ENCODE measurements at regions not wholly inside any gene's neighbourhood (a gene's known extent, or its start where the extent isn't known, plus 50 kb on each side); places are given as distances from the start of the nearest gene placed in this dataset.
"Not testable (repeated sequence)": the region's sequence is repeated elsewhere in the genome, so short reads cannot be mapped to it uniquely, and the experiment has no call there.

DNA sequence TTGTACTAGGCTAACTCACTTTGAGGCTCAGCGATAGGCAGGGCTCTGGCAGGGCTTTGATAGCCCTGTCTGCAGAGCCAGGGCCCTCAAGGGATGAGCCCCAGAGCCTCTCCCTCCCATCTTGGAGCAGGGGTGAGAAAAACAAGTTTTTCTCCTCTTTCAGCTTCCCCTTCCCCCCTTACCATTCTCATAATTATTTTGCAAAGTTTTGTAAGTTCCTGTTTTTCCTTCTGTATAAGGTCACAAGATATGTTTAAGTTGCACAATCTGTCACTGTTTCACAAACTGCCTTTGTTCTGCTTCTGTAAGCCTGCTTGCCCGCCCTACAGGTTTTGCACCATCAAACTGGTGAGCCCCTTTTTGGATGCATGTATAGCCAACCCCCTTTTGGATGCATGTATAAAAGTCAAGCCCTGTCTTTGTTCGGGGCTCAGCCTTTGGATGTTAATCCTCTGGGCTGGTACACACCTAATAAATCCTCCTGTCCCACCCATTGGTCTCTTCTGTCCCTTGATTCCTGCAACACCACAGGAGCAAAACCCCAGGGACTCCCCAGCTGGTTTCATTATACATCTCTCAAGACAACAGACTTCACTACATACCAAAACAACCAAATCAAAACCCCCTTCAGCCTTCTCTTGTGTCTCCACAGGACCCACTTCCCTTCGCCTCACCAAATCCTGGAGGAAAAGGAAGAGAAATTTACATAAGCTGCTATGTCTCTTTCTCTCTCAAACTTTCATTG, 52.5 kb upstream of the RESF1 start:
- no peaks in the 10 kb centered on the region for H3K4me1 ChIP-seq (replicated peaks)
- no peaks in the 10 kb centered on the region for H3K9me3 ChIP-seq (replicated peaks)
- H3K36me3 ChIP-seq: no peaks in the 10 kb centered on the region
- no peaks in the 10 kb centered on the region for H3K27me3 ChIP-seq (replicated peaks)
- DNase-seq (ENCODE audit: low read depth in 1 of 2, low spot score in 2 of 2): no peak
- H3K27ac ChIP-seq: no peak overlapping the region
- H3K4me3 ChIP-seq: no peak overlapping the region

GRCh38 chr12:31903025-31903424, 56.2 kb upstream of the RESF1 start:
- DNase-seq (ENCODE audit: low read depth in 1 of 2, low spot score in 2 of 2): no peak
- Histone ChIP-seq H3K36me3 (no peaks in the 10 kb centered on the region), H3K27ac (no peak overlapping the region), H3K4me1 (replicated peaks) (no peaks in the 10 kb centered on the region), H3K4me3 (no peak overlapping the region), H3K9me3 (replicated peaks) (no peaks in the 10 kb centered on the region), H3K27me3 (replicated peaks) (no peaks in the 10 kb centered on the region)

DNA sequence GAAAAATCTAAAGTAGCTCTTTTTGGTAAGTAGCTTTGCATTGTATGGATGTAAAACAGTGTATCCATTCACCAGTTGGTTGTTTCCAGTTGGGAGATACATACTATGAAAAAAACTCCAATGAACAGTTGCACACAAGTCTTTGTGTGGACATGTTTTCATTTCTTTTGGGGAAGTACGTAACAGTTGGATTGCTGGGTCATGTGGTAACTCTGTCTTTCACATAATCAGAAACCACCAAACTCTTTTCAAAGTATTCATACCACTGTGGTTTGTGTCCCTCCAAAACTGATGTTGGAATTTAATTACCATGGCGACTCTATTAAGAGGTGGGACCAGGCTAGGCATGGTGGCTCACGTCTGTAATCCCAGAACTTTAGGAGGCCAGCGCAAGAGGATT, 58.9 kb upstream of the RESF1 start:
- DNase-seq (ENCODE audit: low read depth in 1 of 2, low spot score in 2 of 2): no peak
- H3K36me3 ChIP-seq: no peaks in the 10 kb centered on the region
- H3K4me3 ChIP-seq: no peak overlapping the region
- H3K9me3 ChIP-seq (replicated peaks): no peaks in the 10 kb centered on the region
- no peak overlapping the region for H3K27ac ChIP-seq
- H3K27me3 ChIP-seq (replicated peaks): no peaks in the 10 kb centered on the region
- no peaks in the 10 kb centered on the region for H3K4me1 ChIP-seq (replicated peaks)

- Histone ChIP-seq H3K9me3 (replicated peaks) (no peaks in the 10 kb centered on the region), H3K4me3 (no peak overlapping the region), H3K27me3 (replicated peaks) (no peaks in the 10 kb centered on the region), H3K4me1 (replicated peaks) (no peaks in the 10 kb centered on the region), H3K36me3 (no peaks in the 10 kb centered on the region), H3K27ac (no peak overlapping the region)
- no peak for DNase-seq (ENCODE audit: low read depth in 1 of 2, low spot score in 2 of 2)
These were observed 60.1 kb upstream of the RESF1 start for GRCh38 chr12:31899109-31899508.

DNA sequence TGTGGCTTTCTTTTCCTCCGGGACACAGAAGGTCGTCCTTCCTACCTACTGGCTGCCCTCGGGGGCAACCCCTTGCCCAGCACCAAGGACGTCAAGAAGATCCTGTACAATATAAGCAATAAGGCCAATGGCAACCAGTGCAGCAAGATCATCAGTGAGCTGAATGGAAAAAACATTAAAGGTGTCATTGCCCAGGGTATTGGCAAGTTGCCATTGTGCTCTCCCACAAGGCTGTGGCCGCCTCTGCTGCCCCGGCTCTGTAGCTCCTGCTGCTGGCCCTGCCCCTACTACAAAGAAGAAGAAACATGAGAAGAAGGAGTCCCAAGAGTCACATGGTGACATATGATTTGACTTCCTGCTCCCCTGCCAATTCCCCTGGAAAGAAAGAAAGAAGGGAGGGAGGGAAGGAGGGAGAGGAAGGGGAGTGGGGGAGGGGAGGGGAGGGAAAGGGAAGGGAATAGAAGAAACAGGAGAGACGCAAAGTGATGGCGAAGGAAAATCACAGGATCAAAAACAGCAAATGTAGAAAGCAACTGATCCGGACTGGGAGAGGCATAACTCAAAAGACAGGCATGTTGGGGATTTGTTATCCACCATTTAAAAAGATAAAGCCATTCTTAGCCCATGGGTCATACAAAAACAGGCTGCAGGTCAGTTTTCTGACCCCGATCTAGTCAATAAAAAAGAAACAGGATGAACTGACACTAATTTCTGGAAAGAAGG, 61.3 kb upstream of the RESF1 start:
- Histone ChIP-seq H3K27ac (no peak overlapping the region), H3K4me1 (replicated peaks) (no peaks in the 10 kb centered on the region), H3K27me3 (replicated peaks) (no peaks in the 10 kb centered on the region), H3K4me3 (no peak overlapping the region), H3K9me3 (replicated peaks) (no peaks in the 10 kb centered on the region), H3K36me3 (no peaks in the 10 kb centered on the region)
- no peak for DNase-seq (ENCODE audit: low read depth in 1 of 2, low spot score in 2 of 2)

DNA sequence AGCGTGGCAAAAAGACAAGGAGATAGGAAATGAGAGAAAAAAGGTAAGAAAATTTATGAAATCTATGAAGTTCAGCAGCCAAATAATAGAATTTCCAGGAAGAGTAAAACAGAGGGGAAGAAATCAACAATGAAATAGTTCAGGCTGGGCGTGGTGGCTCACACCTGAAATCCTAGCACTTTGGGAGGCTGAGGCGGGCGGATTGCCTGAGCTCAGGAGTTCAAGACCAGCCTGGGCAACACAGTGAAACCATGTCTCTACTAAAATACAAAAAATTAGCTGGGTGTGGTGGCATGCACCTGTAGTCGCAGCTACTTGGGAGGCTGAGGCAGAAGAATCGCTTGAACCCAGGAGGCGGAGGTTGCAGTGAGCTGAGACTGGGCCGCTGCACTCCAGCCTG, 62.1 kb upstream of the RESF1 start:
- H3K4me1 ChIP-seq (replicated peaks); H3K27me3 ChIP-seq (replicated peaks); H3K27ac ChIP-seq; H3K4me3 ChIP-seq; H3K36me3 ChIP-seq; DNase-seq (ENCODE audit: low read depth in 1 of 2, low spot score in 2 of 2); H3K9me3 ChIP-seq (replicated peaks): not testable (repeated sequence)

DNA sequence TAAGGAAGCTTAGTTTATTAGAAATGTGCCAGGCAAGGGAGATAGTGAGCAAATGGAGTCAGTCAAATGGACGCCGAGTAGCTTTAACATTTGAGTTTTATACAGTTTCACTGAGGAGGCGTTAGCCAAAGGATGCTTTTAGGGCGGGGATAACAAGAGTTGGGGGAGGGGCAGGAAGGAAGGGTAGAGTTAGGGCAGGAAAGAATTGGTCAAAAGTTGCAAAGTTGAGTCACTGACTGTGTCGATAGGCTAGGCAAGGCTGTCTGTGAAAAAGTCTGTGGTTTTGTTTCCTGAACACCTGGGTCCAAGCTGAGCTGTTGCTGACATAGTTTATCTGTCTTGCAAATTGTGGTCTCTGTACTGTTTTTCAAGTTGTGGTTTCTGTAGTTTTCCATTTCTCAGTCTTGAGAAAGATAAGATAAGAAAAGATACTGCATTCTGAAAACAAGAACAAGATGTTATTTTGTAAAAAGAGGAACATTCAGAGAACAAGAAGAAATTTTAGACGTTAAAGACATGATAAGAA, 62.6 kb upstream of the RESF1 start:
- H3K9me3 ChIP-seq (replicated peaks): no peaks in the 10 kb centered on the region
- no peaks in the 10 kb centered on the region for H3K36me3 ChIP-seq
- no peaks in the 10 kb centered on the region for H3K27me3 ChIP-seq (replicated peaks)
- H3K4me3 ChIP-seq: no peak overlapping the region
- no peaks in the 10 kb centered on the region for H3K4me1 ChIP-seq (replicated peaks)
- no peak for DNase-seq (ENCODE audit: low read depth in 1 of 2, low spot score in 2 of 2)
- H3K27ac ChIP-seq: no peak overlapping the region

- Histone ChIP-seq H3K27ac (no peak overlapping the region), H3K4me3 (no peak overlapping the region), H3K4me1 (replicated peaks) (no peaks in the 10 kb centered on the region), H3K36me3 (no peaks in the 10 kb centered on the region), H3K27me3 (replicated peaks) (no peaks in the 10 kb centered on the region), H3K9me3 (replicated peaks) (no peaks in the 10 kb centered on the region)
- no peak for DNase-seq (ENCODE audit: low read depth in 1 of 2, low spot score in 2 of 2)
These were observed 63.6 kb upstream of the RESF1 start for GRCh38 chr12:31895449-31896150.

- Histone ChIP-seq H3K4me3 (no peak overlapping the region), H3K36me3 (no peaks in the 10 kb centered on the region), H3K27ac (no peak overlapping the region), H3K9me3 (replicated peaks) (no peaks in the 10 kb centered on the region), H3K4me1 (replicated peaks) (no peaks in the 10 kb centered on the region), H3K27me3 (replicated peaks) (no peaks in the 10 kb centered on the region)
- no peak for DNase-seq (ENCODE audit: low read depth in 1 of 2, low spot score in 2 of 2)
These were observed 68.6 kb upstream of the RESF1 start for GRCh38 chr12:31890295-31891285.

GRCh38 chr12:31887109-31887811, 72.0 kb upstream of the RESF1 start:
- no peaks in the 10 kb centered on the region for H3K4me1 ChIP-seq (replicated peaks)
- H3K27me3 ChIP-seq (replicated peaks): no peaks in the 10 kb centered on the region
- no peak overlapping the region for H3K27ac ChIP-seq
- no peak overlapping the region for H3K4me3 ChIP-seq
- no peaks in the 10 kb centered on the region for H3K36me3 ChIP-seq
- no peaks in the 10 kb centered on the region for H3K9me3 ChIP-seq (replicated peaks)
- no peak for DNase-seq (ENCODE audit: low read depth in 1 of 2, low spot score in 2 of 2)

GRCh38 chr12:31882682-31883081, 76.5 kb upstream of the RESF1 start:
- not testable (repeated sequence) for H3K4me3 ChIP-seq; H3K27ac ChIP-seq; H3K4me1 ChIP-seq (replicated peaks); H3K36me3 ChIP-seq; H3K9me3 ChIP-seq (replicated peaks); H3K27me3 ChIP-seq (replicated peaks); DNase-seq (ENCODE audit: low read depth in 1 of 2, low spot score in 2 of 2)

- H3K4me3 ChIP-seq: no peak overlapping the region
- no peaks in the 10 kb centered on the region for H3K27me3 ChIP-seq (replicated peaks)
- H3K4me1 ChIP-seq (replicated peaks): peaks cover 1% of the 10 kb centered on the region
- no peak for DNase-seq (ENCODE audit: low read depth in 1 of 2, low spot score in 2 of 2)
- H3K9me3 ChIP-seq (replicated peaks): no peaks in the 10 kb centered on the region
- no peaks in the 10 kb centered on the region for H3K36me3 ChIP-seq
- no peak overlapping the region for H3K27ac ChIP-seq
These were observed 78.9 kb upstream of the RESF1 start for GRCh38 chr12:31880340-31880739.

- Histone ChIP-seq H3K4me3 (no peak overlapping the region), H3K27ac (no peak overlapping the region), H3K4me1 (replicated peaks) (peaks cover 8% of the 10 kb centered on the region), H3K9me3 (replicated peaks) (no peaks in the 10 kb centered on the region), H3K36me3 (no peaks in the 10 kb centered on the region), H3K27me3 (replicated peaks) (no peaks in the 10 kb centered on the region)
- DNase-seq (ENCODE audit: low read depth in 1 of 2, low spot score in 2 of 2): no peak
These were observed 81.3 kb upstream of the RESF1 start for GRCh38 chr12:31877884-31878283.
